Colonic mucosa (tissue), 4 donors: ENCODE measurements at regions not wholly inside any gene's neighbourhood (a gene's known extent, or its start where the extent isn't known, plus 50 kb on each side); places are given as distances from the start of the nearest gene placed in this dataset.

Experiments
- DNase-seq: peaks from one replicate; pipeline ENCODE4 v3.0.0-alpha.2; 2020
- H3K27ac ChIP-seq: fragments of 200-600 bp; one replicate; pipeline ENCODE4 v1.8.0; 2021
- H3K27me3 ChIP-seq: fragments of 200-600 bp; one replicate; pipeline ENCODE4 v1.8.0; 2021
- H3K36me3 ChIP-seq: fragments of 200-600 bp; one replicate; pipeline ENCODE4 v1.8.0; 2021
- H3K4me1 ChIP-seq: fragments of 200-600 bp; one replicate; pipeline ENCODE4 v1.8.0; 2021; ENCODE audit warnings: mild to moderate bottlenecking
- H3K4me3 ChIP-seq: fragments of 200-600 bp; one replicate; pipeline ENCODE4 v1.8.0; 2021
- H3K9ac ChIP-seq, 2 donors: one replicate each; pipeline ENCODE4 v1.7.0; 2013; ENCODE audit warnings: control low read depth in 2 of 2, low read depth in 2 of 2, low read length in 2 of 2
- H3K9me3 ChIP-seq: fragments of 200-600 bp; one replicate; pipeline ENCODE4 v1.8.0; 2021
- intact Hi-C: fragments of 100-400 bp; cut with DNase I; formaldehyde crosslinking; loops from one replicate; pipeline ENCODE4 v1.14.1; 2022
- TF ChIP-seq, protein P1 (sequence below): fragments of 200-600 bp; IDR thresholded peaks from one replicate; pipeline ENCODE4 v1.8.0; 2022; ENCODE audit warnings: antibody characterized with exemption, mild to moderate bottlenecking
- donor health status: healthy.
- donor health status: DM: no; HTN: no; CAD: no.
- donor health status: DM: no; HTN: no; CAD: no.

DNA sequence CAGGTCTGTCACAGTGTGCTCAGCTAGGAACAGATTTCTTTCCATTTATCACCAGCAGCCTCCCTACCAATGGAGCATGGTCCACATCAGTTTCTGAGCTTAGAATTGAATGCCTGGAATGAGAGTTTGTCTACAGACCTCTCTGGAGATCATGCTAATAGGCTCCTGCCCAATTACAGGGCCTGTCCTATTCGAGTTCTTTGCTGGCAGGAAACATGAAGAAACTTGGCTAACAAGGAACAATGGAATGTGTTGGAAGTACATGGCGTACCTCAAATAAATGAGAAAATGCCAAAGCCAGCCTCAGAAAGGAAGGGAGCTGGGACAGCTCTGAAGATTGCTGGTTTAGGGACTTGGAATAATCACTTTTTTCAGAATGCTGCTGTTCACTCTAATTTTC is 186.0 kb upstream of the AKR1E2 start:
- H3K27me3 ChIP-seq, result no peaks in the 10 kb centered on the region
- intact Hi-C loops, result no loop called here
- H3K27ac ChIP-seq, result no peak overlapping the region
- H3K36me3 ChIP-seq, result no peaks in the 10 kb centered on the region
- H3K9ac ChIP-seq, result no peak overlapping the region
- H3K4me3 ChIP-seq, result no peak overlapping the region
- H3K4me1 ChIP-seq, result no peaks in the 10 kb centered on the region
- no peak for DNase-seq
- H3K9me3 ChIP-seq, result no peaks in the 10 kb centered on the region
- TF ChIP-seq, protein P1, sequence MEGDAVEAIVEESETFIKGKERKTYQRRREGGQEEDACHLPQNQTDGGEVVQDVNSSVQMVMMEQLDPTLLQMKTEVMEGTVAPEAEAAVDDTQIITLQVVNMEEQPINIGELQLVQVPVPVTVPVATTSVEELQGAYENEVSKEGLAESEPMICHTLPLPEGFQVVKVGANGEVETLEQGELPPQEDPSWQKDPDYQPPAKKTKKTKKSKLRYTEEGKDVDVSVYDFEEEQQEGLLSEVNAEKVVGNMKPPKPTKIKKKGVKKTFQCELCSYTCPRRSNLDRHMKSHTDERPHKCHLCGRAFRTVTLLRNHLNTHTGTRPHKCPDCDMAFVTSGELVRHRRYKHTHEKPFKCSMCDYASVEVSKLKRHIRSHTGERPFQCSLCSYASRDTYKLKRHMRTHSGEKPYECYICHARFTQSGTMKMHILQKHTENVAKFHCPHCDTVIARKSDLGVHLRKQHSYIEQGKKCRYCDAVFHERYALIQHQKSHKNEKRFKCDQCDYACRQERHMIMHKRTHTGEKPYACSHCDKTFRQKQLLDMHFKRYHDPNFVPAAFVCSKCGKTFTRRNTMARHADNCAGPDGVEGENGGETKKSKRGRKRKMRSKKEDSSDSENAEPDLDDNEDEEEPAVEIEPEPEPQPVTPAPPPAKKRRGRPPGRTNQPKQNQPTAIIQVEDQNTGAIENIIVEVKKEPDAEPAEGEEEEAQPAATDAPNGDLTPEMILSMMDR, result no peak

DNA sequence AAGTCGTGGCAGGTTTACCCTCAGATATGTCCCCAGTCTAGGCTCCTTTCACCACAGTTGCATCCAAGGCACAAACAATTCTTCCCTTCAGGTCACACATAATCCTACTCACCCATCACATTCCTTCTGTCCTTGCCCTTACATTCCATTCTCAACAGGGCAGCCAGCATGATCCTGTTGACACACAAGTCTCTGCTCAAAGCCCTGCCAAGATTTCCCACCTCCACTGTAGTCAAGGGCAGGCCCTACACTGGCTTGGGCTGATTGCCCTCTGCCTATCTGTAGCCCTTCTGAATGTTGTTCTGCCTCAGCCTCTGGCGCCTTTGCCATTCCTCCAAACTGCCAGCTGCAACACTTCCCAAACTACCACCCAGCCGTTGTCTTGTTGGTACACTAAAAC is 187.9 kb upstream of the AKR1E2 start:
- Histone ChIP-seq H3K27ac (no peak overlapping the region), H3K4me1 (no peaks in the 10 kb centered on the region), H3K9me3 (no peaks in the 10 kb centered on the region), H3K4me3 (no peak overlapping the region), H3K27me3 (no peaks in the 10 kb centered on the region), H3K9ac (no peak overlapping the region), H3K36me3 (no peaks in the 10 kb centered on the region)
- intact Hi-C loops, result no loop called here
- no peak for DNase-seq
- TF ChIP-seq, protein P1, result no peak

DNA sequence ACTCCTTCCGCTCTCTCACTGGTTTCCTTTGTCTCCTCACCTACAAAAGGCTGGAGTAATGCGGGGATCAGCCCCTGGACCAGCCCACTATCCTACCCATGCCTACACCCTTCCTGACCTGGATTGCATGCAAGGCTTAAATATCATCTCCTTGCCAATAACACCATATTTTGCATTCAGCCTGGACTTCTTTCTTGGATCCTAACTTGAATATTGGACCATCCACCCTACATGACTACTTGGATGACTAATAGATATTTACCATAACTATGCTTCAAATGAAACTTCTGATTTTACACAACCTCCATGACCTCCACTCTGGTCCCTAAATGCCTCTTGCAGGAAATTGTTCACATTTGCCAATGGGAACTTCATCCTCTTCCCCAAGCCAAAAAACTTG is 188.3 kb upstream of the AKR1E2 start:
- H3K9me3 ChIP-seq, result no peaks in the 10 kb centered on the region
- intact Hi-C loops, result no loop called here
- no peak overlapping the region for H3K9ac ChIP-seq
- H3K27me3 ChIP-seq, result no peaks in the 10 kb centered on the region
- H3K36me3 ChIP-seq, result no peaks in the 10 kb centered on the region
- no peak overlapping the region for H3K27ac ChIP-seq
- no peak for DNase-seq
- H3K4me1 ChIP-seq, result no peaks in the 10 kb centered on the region
- TF ChIP-seq, protein P1, result no peak
- no peak overlapping the region for H3K4me3 ChIP-seq

DNA sequence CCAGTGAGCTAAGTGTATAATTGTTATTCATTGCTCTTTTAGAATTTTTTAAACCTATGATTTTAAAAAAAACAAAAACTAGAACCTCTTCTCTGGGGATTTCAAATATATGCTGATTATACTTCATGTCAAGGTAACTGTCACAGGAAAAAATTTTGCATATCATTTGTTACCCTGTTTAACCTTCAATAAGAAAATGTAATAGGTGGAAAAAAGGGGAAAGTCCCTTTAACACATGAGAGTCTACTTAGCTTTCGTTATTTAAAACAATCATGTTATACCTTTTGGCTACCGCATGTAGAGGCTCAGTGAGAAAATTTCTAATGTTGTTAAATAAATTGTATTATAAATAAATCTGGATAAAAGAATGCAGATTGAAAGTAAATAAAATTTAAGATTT is 190.1 kb upstream of the AKR1E2 start:
- no peaks in the 10 kb centered on the region for H3K27me3 ChIP-seq
- TF ChIP-seq, protein P1, result no peak
- no peaks in the 10 kb centered on the region for H3K4me1 ChIP-seq
- no peaks in the 10 kb centered on the region for H3K9me3 ChIP-seq
- H3K27ac ChIP-seq, result no peak overlapping the region
- intact Hi-C loops, result no loop called here
- no peak overlapping the region for H3K4me3 ChIP-seq
- no peak for DNase-seq
- H3K36me3 ChIP-seq, result no peaks in the 10 kb centered on the region
- no peak overlapping the region for H3K9ac ChIP-seq

DNA sequence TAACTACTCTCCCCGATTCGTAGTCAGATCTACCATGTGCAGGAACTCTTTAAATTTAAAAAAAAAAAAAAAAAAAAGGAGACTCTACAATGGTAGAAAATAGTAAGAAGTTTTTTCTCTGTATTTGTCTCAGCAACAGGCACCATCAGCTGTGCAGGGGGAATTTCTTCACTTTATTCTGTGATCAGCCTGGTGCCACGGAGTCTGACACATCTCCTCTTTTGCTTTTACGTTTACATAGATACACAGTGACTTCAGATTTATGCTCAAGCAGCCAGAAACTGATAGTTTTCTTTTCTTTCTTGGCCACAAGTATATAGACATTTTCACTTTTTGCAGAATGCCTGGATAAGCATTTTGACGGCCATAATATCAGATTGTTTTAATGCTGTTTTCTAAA is 190.6 kb upstream of the AKR1E2 start:
- TF ChIP-seq, protein P1, result no peak
- intact Hi-C loops, result no loop called here
- Histone ChIP-seq H3K9me3 (no peaks in the 10 kb centered on the region), H3K27ac (no peak overlapping the region), H3K9ac (no peak overlapping the region), H3K27me3 (no peaks in the 10 kb centered on the region), H3K4me1 (no peaks in the 10 kb centered on the region), H3K36me3 (no peaks in the 10 kb centered on the region), H3K4me3 (no peak overlapping the region)
- DNase-seq, result no peak

DNA sequence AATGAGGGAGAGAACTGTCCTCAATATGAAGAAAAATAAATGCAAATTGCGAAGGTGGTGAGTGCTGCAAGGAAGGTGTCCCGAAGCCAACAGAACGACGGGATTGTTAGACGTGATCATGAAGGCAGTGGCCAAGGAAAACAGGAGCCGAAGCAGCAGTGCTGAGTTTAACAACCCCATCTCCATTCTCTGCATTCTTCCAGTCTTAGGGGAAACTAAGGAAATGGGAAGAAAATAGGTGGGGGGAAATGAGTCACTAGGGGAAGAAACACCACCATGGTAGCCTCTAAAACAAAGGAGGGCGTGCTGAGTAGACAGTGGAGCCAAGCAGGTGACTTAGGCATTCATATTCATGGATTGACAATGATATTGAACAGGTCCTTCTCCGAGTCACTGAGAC is 192.2 kb upstream of the AKR1E2 start:
- TF ChIP-seq, protein P1, result no peak
- no peak overlapping the region for H3K27ac ChIP-seq
- DNase-seq, result no peak
- H3K9ac ChIP-seq, result no peak overlapping the region
- no peak overlapping the region for H3K4me3 ChIP-seq
- H3K4me1 ChIP-seq, result no peaks in the 10 kb centered on the region
- intact Hi-C loops, result no loop called here
- H3K27me3 ChIP-seq, result no peaks in the 10 kb centered on the region
- no peaks in the 10 kb centered on the region for H3K9me3 ChIP-seq
- H3K36me3 ChIP-seq, result no peaks in the 10 kb centered on the region
